Activated CD8-positive, alpha-beta memory T cell treated with anti-CD3 and anti-CD28 coated beads, Interleukin-2, amount 10 ng/mL, durations not matched to agents 7 days and 5 days (primary cell): ENCODE measurements at regions not wholly inside any gene's neighbourhood (a gene's known extent, or its start where the extent isn't known, plus 50 kb on each side); places are given as distances from the start of the nearest gene placed in this dataset.

Experiments
- ATAC-seq: fragments of 150-1000 bp; cut with Tn5 transposase; one replicate; pipeline ENCODE4 v1.10.0; 2021; ENCODE audit warnings: moderate library complexity
- CTCF ChIA-PET: fragments of 350-600 bp; sonication (Branson Sonifier 250); formaldehyde crosslinking; loops from one replicate; lab custom pipeline; 2021; ENCODE audit warnings: antibody characterized with exemption; lab: Charles Lee
- DNase-seq: peaks from one replicate; pipeline ENCODE4 v3.0.0-alpha.2; 2020
- H3K27ac Mint-ChIP-seq: one replicate; pipeline ENCODE4 v1.8.0; 2021; ENCODE audit warnings: mild to moderate bottlenecking, mixed read lengths
- H3K27me3 Mint-ChIP-seq: one replicate; pipeline ENCODE4 v1.8.0; 2021; ENCODE audit warnings: mixed read lengths
- H3K36me3 Mint-ChIP-seq: one replicate; pipeline ENCODE4 v1.8.0; 2021; ENCODE audit warnings: mild to moderate bottlenecking, mixed read lengths
- H3K4me1 Mint-ChIP-seq: one replicate; pipeline ENCODE4 v1.8.0; 2021; ENCODE audit warnings: mixed read lengths
- H3K4me3 Mint-ChIP-seq: one replicate; pipeline ENCODE4 v1.8.0; 2021; ENCODE audit warnings: mild to moderate bottlenecking, moderate library complexity, mixed read lengths
- H3K9me3 Mint-ChIP-seq: one replicate; pipeline ENCODE4 v1.8.0; 2022; ENCODE audit warnings: low read depth, mixed read lengths

- ATAC-seq, result no peak
- CTCF ChIA-PET, result no interaction called here
- Mint-ChIP-seq H3K36me3 (no peaks in the 10 kb centered on the region), H3K4me3 (no peak overlapping the region), H3K27me3 (no peaks in the 10 kb centered on the region), H3K27ac (no peak overlapping the region), H3K4me1 (no peaks in the 10 kb centered on the region), H3K9me3 (peaks cover 8% of the 10 kb centered on the region)
- DNase-seq, result no peak
Observed at GRCh38 chr13:86737334-86737932, 933.7 kb upstream of the SLITRK5 start.

- H3K36me3 Mint-ChIP-seq, result no peaks in the 10 kb centered on the region
- ATAC-seq (no peak), DNase-seq (no peak)
- H3K9me3 Mint-ChIP-seq, result peaks cover 6% of the 10 kb centered on the region
- H3K27ac Mint-ChIP-seq, result no peak overlapping the region
- CTCF ChIA-PET, result no interaction called here
- H3K27me3 Mint-ChIP-seq, result no peaks in the 10 kb centered on the region
- H3K4me1 Mint-ChIP-seq, result no peaks in the 10 kb centered on the region
- no peak overlapping the region for H3K4me3 Mint-ChIP-seq
Observed at GRCh38 chr13:86741762-86742285, 929.3 kb upstream of the SLITRK5 start.

GRCh38 chr13:86757236-86757978 lies 913.8 kb upstream of the SLITRK5 start:
- Mint-ChIP-seq H3K4me1 (no peaks in the 10 kb centered on the region), H3K27ac (peak overlapping the region; percentile 9), H3K4me3 (no peak overlapping the region), H3K27me3 (no peaks in the 10 kb centered on the region), H3K9me3 (peaks cover 12% of the 10 kb centered on the region), H3K36me3 (no peaks in the 10 kb centered on the region)
- CTCF ChIA-PET, result no interaction called here
- no peak for DNase-seq
- no peak for ATAC-seq

GRCh38 chr13:86758116-86758515 lies 913.1 kb upstream of the SLITRK5 start:
- H3K4me1 Mint-ChIP-seq, result no peaks in the 10 kb centered on the region
- peaks cover 18% of the 10 kb centered on the region for H3K9me3 Mint-ChIP-seq
- no peak for ATAC-seq
- H3K27me3 Mint-ChIP-seq, result no peaks in the 10 kb centered on the region
- H3K27ac Mint-ChIP-seq, result no peak overlapping the region
- no peaks in the 10 kb centered on the region for H3K36me3 Mint-ChIP-seq
- no peak overlapping the region for H3K4me3 Mint-ChIP-seq
- CTCF ChIA-PET, result no interaction called here
- DNase-seq, result no peak

GRCh38 chr13:86760620-86761019 lies 910.6 kb upstream of the SLITRK5 start:
- Mint-ChIP-seq H3K4me1 (no peaks in the 10 kb centered on the region), H3K4me3 (no peak overlapping the region), H3K27ac (no peak overlapping the region), H3K36me3 (no peaks in the 10 kb centered on the region), H3K27me3 (no peaks in the 10 kb centered on the region), H3K9me3 (peaks cover 25% of the 10 kb centered on the region)
- ATAC-seq (no peak), DNase-seq (no peak)
- CTCF ChIA-PET, result no interaction called here

- CTCF ChIA-PET, result no interaction called here
- Mint-ChIP-seq H3K4me3 (no peak overlapping the region), H3K27me3 (no peaks in the 10 kb centered on the region), H3K9me3 (peaks cover 23% of the 10 kb centered on the region), H3K4me1 (no peaks in the 10 kb centered on the region), H3K36me3 (no peaks in the 10 kb centered on the region), H3K27ac (no peak overlapping the region)
- ATAC-seq (no peak), DNase-seq (no peak)
Observed at GRCh38 chr13:86765462-86765861, 905.7 kb upstream of the SLITRK5 start.

- H3K36me3 Mint-ChIP-seq, result no peaks in the 10 kb centered on the region
- no peak overlapping the region for H3K27ac Mint-ChIP-seq
- H3K27me3 Mint-ChIP-seq, result no peaks in the 10 kb centered on the region
- DNase-seq (no peak), ATAC-seq (no peak)
- H3K4me3 Mint-ChIP-seq, result no peak overlapping the region
- CTCF ChIA-PET, result no interaction called here
- peaks cover 17% of the 10 kb centered on the region for H3K9me3 Mint-ChIP-seq
- H3K4me1 Mint-ChIP-seq, result no peaks in the 10 kb centered on the region
Observed at GRCh38 chr13:86788616-86789015, 882.6 kb upstream of the SLITRK5 start.

GRCh38 chr13:86792153-86792651 lies 879.0 kb upstream of the SLITRK5 start:
- no peak overlapping the region for H3K27ac Mint-ChIP-seq
- CTCF ChIA-PET, result no interaction called here
- H3K9me3 Mint-ChIP-seq, result peaks cover 12% of the 10 kb centered on the region
- no peaks in the 10 kb centered on the region for H3K36me3 Mint-ChIP-seq
- no peak overlapping the region for H3K4me3 Mint-ChIP-seq
- ATAC-seq, result no peak
- H3K4me1 Mint-ChIP-seq, result no peaks in the 10 kb centered on the region
- H3K27me3 Mint-ChIP-seq, result no peaks in the 10 kb centered on the region
- DNase-seq, result no peak

- CTCF ChIA-PET, result no interaction called here
- H3K4me1 Mint-ChIP-seq, result no peaks in the 10 kb centered on the region
- no peak for ATAC-seq
- no peak for DNase-seq
- H3K27me3 Mint-ChIP-seq, result no peaks in the 10 kb centered on the region
- no peak overlapping the region for H3K27ac Mint-ChIP-seq
- H3K4me3 Mint-ChIP-seq, result no peak overlapping the region
- no peaks in the 10 kb centered on the region for H3K36me3 Mint-ChIP-seq
- peaks cover 12% of the 10 kb centered on the region for H3K9me3 Mint-ChIP-seq
Observed at GRCh38 chr13:86795858-86796257, 875.3 kb upstream of the SLITRK5 start.

- ATAC-seq (no peak), DNase-seq (no peak)
- CTCF ChIA-PET, result no interaction called here
- Mint-ChIP-seq H3K4me3 (no peak overlapping the region), H3K27me3 (no peaks in the 10 kb centered on the region), H3K9me3 (peaks cover 4% of the 10 kb centered on the region), H3K36me3 (no peaks in the 10 kb centered on the region), H3K27ac (no peak overlapping the region), H3K4me1 (no peaks in the 10 kb centered on the region)
Observed at GRCh38 chr13:86810361-86810760, 860.8 kb upstream of the SLITRK5 start.

- Mint-ChIP-seq H3K4me1 (no peaks in the 10 kb centered on the region), H3K4me3 (no peak overlapping the region), H3K9me3 (peaks cover 5% of the 10 kb centered on the region), H3K36me3 (no peaks in the 10 kb centered on the region), H3K27me3 (no peaks in the 10 kb centered on the region), H3K27ac (no peak overlapping the region)
- CTCF ChIA-PET, result no interaction called here
- no peak for DNase-seq
- ATAC-seq, result no peak
Observed at GRCh38 chr13:86813198-86813597, 858.0 kb upstream of the SLITRK5 start.

GRCh38 chr13:86825410-86825809 lies 845.8 kb upstream of the SLITRK5 start:
- Mint-ChIP-seq H3K4me1 (no peaks in the 10 kb centered on the region), H3K4me3 (no peak overlapping the region), H3K27me3 (no peaks in the 10 kb centered on the region), H3K36me3 (no peaks in the 10 kb centered on the region), H3K27ac (no peak overlapping the region), H3K9me3 (peaks cover 3% of the 10 kb centered on the region)
- CTCF ChIA-PET, result no interaction called here
- ATAC-seq (no peak), DNase-seq (no peak)

GRCh38 chr13:86826232-86826631 lies 844.9 kb upstream of the SLITRK5 start:
- CTCF ChIA-PET, result no interaction called here
- Mint-ChIP-seq H3K4me3 (no peak overlapping the region), H3K27ac (no peak overlapping the region), H3K27me3 (no peaks in the 10 kb centered on the region), H3K36me3 (no peaks in the 10 kb centered on the region), H3K4me1 (no peaks in the 10 kb centered on the region), H3K9me3 (peaks cover 3% of the 10 kb centered on the region)
- DNase-seq (no peak), ATAC-seq (no peak)

- CTCF ChIA-PET, result no interaction called here
- no peak overlapping the region for H3K4me3 Mint-ChIP-seq
- ATAC-seq, result no peak
- no peaks in the 10 kb centered on the region for H3K36me3 Mint-ChIP-seq
- DNase-seq, result no peak
- no peaks in the 10 kb centered on the region for H3K4me1 Mint-ChIP-seq
- no peak overlapping the region for H3K27ac Mint-ChIP-seq
- no peaks in the 10 kb centered on the region for H3K27me3 Mint-ChIP-seq
- peaks cover 6% of the 10 kb centered on the region for H3K9me3 Mint-ChIP-seq
Observed at GRCh38 chr13:86830046-86830445, 841.1 kb upstream of the SLITRK5 start.
